Peyer's patch (tissue), 4 donors: ENCODE measurements at regions not wholly inside any gene's neighbourhood (a gene's known extent, or its start where the extent isn't known, plus 50 kb on each side); places are given as distances from the start of the nearest gene placed in this dataset.
"Not testable (repeated sequence)": the region's sequence is repeated elsewhere in the genome, so short reads cannot be mapped to it uniquely, and the experiment has no call there.

Experiments
- DNase-seq, 3 donors: peaks; one replicate each; pipeline ENCODE4 v3.0.0-alpha.2; 2017 to 2019
- H3K27ac ChIP-seq, 4 donors: fragments of 200-600 bp; sonication (generic); one replicate each; pipeline ENCODE4 v1.5.1; 2016 to 2019
- H3K27me3 ChIP-seq, 2 donors: fragments of 200-600 bp; sonication (generic); one replicate each; pipeline ENCODE4 v1.5.1; 2019
- H3K36me3 ChIP-seq, 3 donors: fragments of 200-600 bp; sonication (generic); one replicate each; pipeline ENCODE4 v1.5.1; 2016 to 2019
- H3K4me1 ChIP-seq, 4 donors: fragments of 200-600 bp; sonication (generic); one replicate each; pipeline ENCODE4 v1.5.1; 2016 to 2019
- H3K4me3 ChIP-seq, 4 donors: fragments of 200-600 bp; sonication (generic); 1 replicate in 3 of 4; 2 replicates in 1 of 4; pipeline ENCODE4 v1.5.1; 2016 to 2019; ENCODE audit warnings: mild to moderate bottlenecking in 1 of 4
- H3K9me3 ChIP-seq, 4 donors: fragments of 200-600 bp; sonication (generic); one replicate each; pipeline ENCODE4 v1.5.1; 2016 to 2019; ENCODE audit warnings: mild to moderate bottlenecking in 1 of 4
- CTCF ChIP-seq, 6 experiments: fragments of 450-650 bp in 4 of 6; fragments of 200-600 bp in 2 of 6; sonication (generic) in 1 of 6; IDR thresholded peaks; one replicate each; pipeline ENCODE4 v1.5.1; 2017 to 2019; ENCODE audit warnings: antibody characterized with exemption in 6 of 6, mild to moderate bottlenecking in 3 of 6, moderate library complexity in 1 of 6
- POLR2A ChIP-seq, 2 donors: fragments of 450-650 bp; IDR thresholded peaks; one replicate each; pipeline ENCODE4 v1.5.1; 2017; ENCODE audit warnings: antibody characterized with exemption in 2 of 2, mild to moderate bottlenecking in 2 of 2, moderate library complexity in 2 of 2

GRCh38 chr12:83709899-83710298 is 1023.2 kb downstream of the TMTC2 start:
- Histone ChIP-seq H3K4me1 (no peaks in the 10 kb centered on the region), H3K9me3 (peaks cover 0 to 5% (median 0%) of the 10 kb centered on the region in 4 donors)
- no peak for DNase-seq

GRCh38 chr12:83700838-83701237 is 1014.1 kb downstream of the TMTC2 start:
- no peaks in the 10 kb centered on the region for H3K9me3 ChIP-seq
- no peak for DNase-seq
- no peaks in the 10 kb centered on the region for H3K36me3 ChIP-seq
- H3K27me3 ChIP-seq, result no peaks in the 10 kb centered on the region
- H3K4me1 ChIP-seq, result no peaks in the 10 kb centered on the region
- H3K4me3 ChIP-seq, result no peak overlapping the region
- H3K27ac ChIP-seq, result no peak overlapping the region
- TF ChIP-seq POLR2A (IDR thresholded peaks at IDR 0.05) (no peak), CTCF (IDR thresholded peaks at IDR 0.05) (no peak)

More at GRCh38 chr12:83709899-83710298, 1023.2 kb downstream of the TMTC2 start:
- Histone ChIP-seq H3K4me3 (no peak overlapping the region), H3K36me3 (no peaks in the 10 kb centered on the region), H3K27ac (no peak overlapping the region), H3K27me3 (no peaks in the 10 kb centered on the region)
- TF ChIP-seq CTCF (IDR thresholded peaks at IDR 0.05) (no peak), POLR2A (IDR thresholded peaks at IDR 0.05) (no peak)

- not testable (repeated sequence) for H3K4me1 ChIP-seq, H3K27me3 ChIP-seq, H3K36me3 ChIP-seq, H3K27ac ChIP-seq, DNase-seq, H3K4me3 ChIP-seq, H3K9me3 ChIP-seq
Measured at GRCh38 chr12:83696311-83696710, 1009.6 kb downstream of the TMTC2 start.

- TF ChIP-seq CTCF (IDR thresholded peaks at IDR 0.05), result no peak
- no peak for TF ChIP-seq POLR2A (IDR thresholded peaks at IDR 0.05)
- Histone ChIP-seq H3K36me3 (no peaks in the 10 kb centered on the region), H3K9me3 (no peaks in the 10 kb centered on the region), H3K4me3 (no peak overlapping the region), H3K27ac (no peak overlapping the region), H3K4me1 (no peaks in the 10 kb centered on the region), H3K27me3 (no peaks in the 10 kb centered on the region)
- no peak for DNase-seq
Measured at GRCh38 chr12:83691730-83692129, 1005.0 kb downstream of the TMTC2 start.

GRCh38 chr12:83690465-83690864 is 1003.8 kb downstream of the TMTC2 start:
- Histone ChIP-seq H3K9me3 (no peaks in the 10 kb centered on the region), H3K27me3 (no peaks in the 10 kb centered on the region), H3K4me1 (no peaks in the 10 kb centered on the region), H3K36me3 (no peaks in the 10 kb centered on the region), H3K27ac (no peak overlapping the region), H3K4me3 (no peak overlapping the region)
- TF ChIP-seq CTCF (IDR thresholded peaks at IDR 0.05) (no peak), POLR2A (IDR thresholded peaks at IDR 0.05) (no peak)
- DNase-seq, result no peak

- H3K27me3 ChIP-seq, result no peaks in the 10 kb centered on the region
- no peak for DNase-seq
- H3K9me3 ChIP-seq, result no peaks in the 10 kb centered on the region
- TF ChIP-seq CTCF (IDR thresholded peaks at IDR 0.05) (no peak), POLR2A (IDR thresholded peaks at IDR 0.05) (no peak)
- no peak overlapping the region for H3K27ac ChIP-seq
- no peak overlapping the region for H3K4me3 ChIP-seq
- H3K36me3 ChIP-seq, result no peaks in the 10 kb centered on the region
- H3K4me1 ChIP-seq, result no peaks in the 10 kb centered on the region
Measured at GRCh38 chr12:83689333-83689732, 1002.6 kb downstream of the TMTC2 start.
